GM19372 (cell line): ENCODE measurements at regions not wholly inside any gene's neighbourhood (a gene's known extent, or its start where the extent isn't known, plus 50 kb on each side); places are given as distances from the start of the nearest gene placed in this dataset.

ENCODE experiments used
- ATAC-seq: cut with Tn5 transposase; IDR thresholded peaks from one replicate; pipeline ENCODE4 v1.9.1; 2021; ENCODE audit warnings: mild to moderate bottlenecking, low read depth, moderate library complexity; ENCODE audit not compliant: unreplicated experiment

- ATAC-seq, result no peak
Observed at GRCh38 chr13:89816404-89816803, 1531.1 kb upstream of the MIR17HG start.

GRCh38 chr13:89822467-89822866 is 1525.0 kb upstream of the MIR17HG start:
- no peak for ATAC-seq

DNA sequence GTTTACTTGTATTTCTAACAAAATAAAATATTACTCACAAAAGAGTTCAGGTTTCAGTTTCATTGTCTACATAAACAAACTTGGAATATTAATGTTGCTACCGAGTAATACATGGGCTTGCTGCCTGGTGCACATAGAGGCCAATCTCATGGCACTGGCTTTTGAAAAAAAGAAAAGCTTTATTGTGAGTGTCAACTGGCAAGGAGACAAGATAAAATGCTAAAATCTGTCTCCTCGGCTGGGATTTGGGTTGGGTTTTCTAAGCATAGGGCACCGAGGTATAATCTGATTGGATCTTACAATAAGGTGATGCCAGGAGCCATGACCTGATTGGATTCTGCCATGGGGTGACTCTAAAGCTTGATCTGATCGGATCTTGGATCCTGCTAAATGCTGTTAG is 1519.9 kb upstream of the MIR17HG start:
- ATAC-seq, result no peak

DNA sequence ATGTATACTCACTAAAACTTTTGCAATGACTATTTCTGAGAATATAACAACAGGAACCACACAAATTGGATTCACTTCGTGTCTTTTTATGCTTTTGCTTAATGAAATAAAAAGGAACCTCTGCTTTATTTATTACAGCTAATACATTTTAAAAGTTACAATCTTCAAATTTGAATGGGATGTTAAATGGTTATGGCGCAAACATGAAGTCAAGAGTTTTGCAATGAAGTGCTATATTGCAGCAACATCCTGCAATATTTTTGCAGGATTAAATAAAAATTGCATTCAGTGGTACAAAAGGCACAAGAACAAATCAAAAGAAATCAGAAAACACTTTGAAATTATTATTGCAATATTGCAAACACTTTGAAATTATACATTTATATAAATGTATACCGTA is 1519.0 kb upstream of the MIR17HG start:
- no peak for ATAC-seq

GRCh38 chr13:89831157-89831556 is 1516.3 kb upstream of the MIR17HG start:
- ATAC-seq, result no peak

DNA sequence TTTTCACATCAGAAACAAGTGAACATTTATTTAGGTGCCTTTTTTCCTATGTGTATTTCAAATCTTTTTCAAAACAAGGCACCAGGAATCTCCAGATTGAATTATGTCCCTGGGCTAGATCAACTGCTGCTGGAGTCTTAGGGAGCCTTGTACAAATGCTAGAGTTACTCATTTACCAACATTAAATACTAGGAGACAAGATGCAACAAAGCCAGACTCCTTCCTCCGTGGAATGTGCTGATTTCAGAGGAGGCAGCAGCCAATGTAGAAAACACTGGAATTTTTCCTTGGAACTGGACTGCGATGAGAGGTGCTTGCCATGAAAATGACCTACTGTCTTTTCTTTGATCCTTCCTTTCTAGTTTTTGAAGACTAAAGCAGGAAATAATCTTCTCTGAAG is 1514.7 kb upstream of the MIR17HG start:
- ATAC-seq, result no peak

DNA sequence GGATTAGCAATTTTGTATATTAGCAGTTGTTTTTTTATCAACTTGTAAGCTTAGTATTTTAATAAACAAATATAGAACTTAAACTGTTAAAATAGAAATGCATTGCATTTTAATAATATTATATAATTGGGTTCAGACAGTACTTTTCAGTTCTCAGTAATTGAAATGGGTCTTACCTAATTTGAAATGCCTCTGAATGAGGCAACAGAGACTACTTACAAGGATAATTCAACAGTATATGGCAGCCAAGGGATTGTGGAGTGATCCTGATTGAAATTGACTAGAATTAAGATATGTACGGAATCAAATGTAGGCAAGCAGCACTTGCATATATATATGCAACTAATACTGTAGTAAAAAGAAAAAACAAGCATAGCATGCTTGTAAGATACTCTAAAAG is 1503.9 kb upstream of the MIR17HG start:
- no peak for ATAC-seq

- no peak for ATAC-seq
Observed at GRCh38 chr13:89845874-89846273, 1501.6 kb upstream of the MIR17HG start.

- ATAC-seq, result no peak
Observed at GRCh38 chr13:89846926-89847585, 1500.4 kb upstream of the MIR17HG start.

GRCh38 chr13:89852570-89852969 is 1494.9 kb upstream of the MIR17HG start:
- no peak for ATAC-seq

DNA sequence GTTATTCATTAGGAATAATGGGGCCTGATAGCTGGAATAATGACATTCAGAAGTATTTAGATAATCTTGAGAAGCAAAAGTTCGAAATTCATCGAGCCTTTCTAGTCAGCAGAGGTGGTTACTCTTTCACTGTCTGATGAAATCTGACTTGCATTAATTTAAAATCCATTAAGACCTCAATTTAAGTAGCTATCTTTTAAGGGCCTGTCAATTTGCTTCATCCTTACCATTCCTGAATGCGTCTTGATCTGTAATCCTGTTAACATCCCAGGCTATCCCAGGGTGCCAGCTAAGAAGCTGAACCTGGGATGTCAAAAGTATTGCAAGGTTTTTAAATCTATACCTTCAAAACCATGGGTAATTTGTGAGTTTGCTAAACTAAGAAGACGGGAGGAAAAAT is 1491.0 kb upstream of the MIR17HG start:
- no peak for ATAC-seq

DNA sequence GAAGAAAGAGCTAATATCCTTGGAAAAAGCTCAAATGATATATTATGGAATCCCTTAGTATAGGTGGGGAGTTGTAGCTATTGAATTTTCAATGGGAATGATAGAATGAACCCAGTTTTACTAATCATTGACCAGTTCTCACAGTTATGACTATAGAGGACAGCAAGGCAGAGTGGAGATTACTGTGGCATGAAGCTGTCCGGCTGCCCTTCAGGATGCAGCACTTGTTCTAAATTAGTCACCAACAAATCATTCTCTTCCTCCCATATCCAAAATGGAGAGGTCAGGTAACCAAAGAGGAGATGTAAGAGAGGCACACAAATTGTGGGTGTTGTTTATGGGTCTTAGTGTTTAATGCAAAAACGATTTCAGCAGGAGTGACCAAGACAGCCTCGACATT is 1490.0 kb upstream of the MIR17HG start:
- ATAC-seq, result no peak

GRCh38 chr13:89862011-89862690 is 1485.3 kb upstream of the MIR17HG start:
- no peak for ATAC-seq

GRCh38 chr13:89862691-89863036 is 1484.8 kb upstream of the MIR17HG start:
- no peak for ATAC-seq

DNA sequence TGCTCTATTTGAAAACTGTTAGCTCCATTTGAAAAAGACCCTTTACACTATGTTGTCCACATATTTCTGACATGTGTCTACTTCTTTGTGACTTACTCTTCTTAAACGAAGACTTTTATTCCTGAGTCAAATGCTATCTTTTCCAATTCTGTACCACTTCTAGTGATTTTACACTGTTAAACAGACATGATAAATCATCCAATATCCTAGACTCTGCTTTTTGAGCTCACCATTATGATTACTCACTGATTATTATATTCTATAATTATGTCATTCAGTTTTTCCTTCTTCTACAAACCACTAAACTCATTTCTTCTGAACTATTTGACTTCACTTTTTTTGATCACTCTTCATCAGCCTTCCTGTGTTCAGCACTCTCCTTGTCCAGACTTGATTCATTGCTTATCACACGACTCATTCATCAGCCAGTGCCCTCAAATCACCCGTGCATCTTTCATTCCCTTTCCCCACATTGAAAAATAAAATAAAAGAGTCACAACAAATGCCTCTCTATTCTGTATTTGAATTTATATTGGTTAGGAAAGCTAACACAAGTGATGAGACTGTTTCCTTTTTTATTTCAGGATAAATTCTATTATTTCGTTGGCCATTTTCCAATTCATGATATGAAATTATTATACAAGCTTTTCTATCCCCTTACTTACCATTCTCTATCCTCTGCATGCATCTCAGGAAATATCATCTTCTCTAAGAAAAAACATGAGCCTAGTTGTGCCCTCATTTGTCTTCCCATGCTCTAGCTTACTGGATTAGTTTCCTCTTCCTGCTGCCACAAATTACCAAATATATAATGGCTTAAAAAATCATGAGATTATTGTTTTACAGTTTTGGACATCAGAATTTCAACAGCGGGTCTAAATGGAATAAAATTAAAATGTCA is 1482.1 kb upstream of the MIR17HG start:
- no peak for ATAC-seq

- ATAC-seq, result no peak
Observed at GRCh38 chr13:89869312-89869711, 1478.2 kb upstream of the MIR17HG start.

DNA sequence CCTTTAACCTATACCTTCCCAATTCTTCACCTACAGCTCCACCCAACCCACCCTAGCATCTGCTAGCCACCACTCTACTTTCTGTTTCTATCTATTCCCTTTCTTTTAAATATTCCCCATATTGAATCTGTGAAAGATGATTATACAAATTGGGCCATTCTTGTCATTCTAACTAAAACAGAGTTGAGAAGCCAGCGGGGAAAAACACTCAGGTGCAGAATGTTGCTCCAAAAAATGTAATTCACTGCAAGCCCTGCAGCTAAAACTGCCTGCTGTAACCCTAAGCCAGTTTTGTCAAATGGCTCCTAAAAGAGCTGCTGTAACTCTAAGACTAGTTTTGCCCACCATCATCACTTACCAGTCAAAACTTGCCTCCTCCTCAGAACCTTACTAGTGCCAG is 1468.6 kb upstream of the MIR17HG start:
- ATAC-seq, result no peak

DNA sequence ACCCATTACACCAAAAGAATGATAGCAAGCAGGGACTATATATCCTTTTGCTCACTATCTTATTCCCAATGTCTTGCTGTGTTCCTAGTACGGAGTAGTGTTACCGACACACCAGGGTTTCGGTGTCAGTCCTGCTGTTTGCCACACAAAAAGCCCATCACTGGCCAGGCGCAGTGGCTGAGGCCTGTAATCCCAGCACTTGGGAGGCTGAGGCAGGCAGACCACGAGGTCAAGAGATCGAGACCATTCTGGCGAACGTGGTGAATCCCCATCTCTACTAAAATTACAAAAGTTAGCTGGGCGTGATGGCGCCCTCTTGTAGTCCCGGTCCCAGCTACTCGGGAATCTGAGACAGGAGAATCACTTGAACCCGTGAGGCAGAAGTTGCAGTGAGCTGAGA is 1467.3 kb upstream of the MIR17HG start:
- no peak for ATAC-seq

DNA sequence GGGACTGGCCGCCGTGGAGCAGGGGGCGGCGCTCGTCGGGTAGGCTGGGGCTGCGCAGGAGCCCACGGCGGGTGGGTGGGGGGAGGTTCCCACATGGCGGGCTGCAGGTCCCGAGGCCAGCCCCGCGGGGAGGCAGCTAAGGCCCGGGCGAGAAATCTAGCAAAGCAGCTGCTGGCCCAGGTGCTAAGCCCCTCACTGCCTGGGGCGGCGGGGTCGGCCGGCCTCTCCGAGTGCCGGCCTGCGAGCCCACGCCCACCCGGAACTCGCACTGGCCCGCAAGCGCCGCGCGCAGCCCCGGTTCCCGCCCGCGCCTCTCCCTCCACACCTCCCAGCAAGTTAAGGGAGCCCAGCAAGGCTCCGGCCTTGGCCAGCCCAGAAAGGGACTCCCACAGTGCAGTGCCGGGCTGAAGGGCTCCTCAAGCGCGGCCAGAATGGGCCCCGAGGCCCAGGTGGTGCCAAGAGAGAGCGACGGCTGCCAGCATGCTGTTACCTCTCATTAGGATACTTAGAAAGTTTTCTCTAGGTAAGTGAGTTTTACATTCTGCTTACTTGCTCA is 1463.5 kb upstream of the MIR17HG start:
- no peak for ATAC-seq

- no peak for ATAC-seq
Observed at GRCh38 chr13:89890806-89891205, 1456.7 kb upstream of the MIR17HG start.

DNA sequence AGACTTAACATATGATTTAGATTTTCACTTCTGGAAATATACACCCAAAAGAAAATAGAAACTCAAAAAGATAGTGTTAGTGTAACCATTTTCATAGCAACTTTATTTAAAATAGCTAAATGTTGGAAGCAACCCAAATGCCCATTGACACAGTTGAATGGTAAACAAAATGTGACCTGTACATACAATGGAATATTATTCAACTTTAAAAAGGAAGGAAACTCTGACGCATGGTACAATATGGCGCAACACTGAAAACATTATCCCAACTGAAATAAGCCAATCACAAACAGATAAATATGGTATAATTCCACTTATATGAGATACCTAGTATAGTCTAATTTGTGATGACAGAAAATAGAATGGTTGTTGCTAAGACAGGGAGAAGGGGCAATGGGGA is 1456.1 kb upstream of the MIR17HG start:
- no peak for ATAC-seq
